ENCODE measurements at regions not wholly inside any gene's neighbourhood (a gene's known extent, or its start where the extent isn't known, plus 50 kb on each side); places are given as distances from the start of the nearest gene placed in this dataset.

- Histone ChIP-seq H3K9me3 (ENCODE audit: control insufficient read depth, low read length) (peaks cover 3% of the 10 kb centered on the region), H3K4me3 (ENCODE audit: insufficient read depth in 1 of 2, low read depth in 1 of 2, low read length in 2 of 2) (no peak overlapping the region), H3K14ac (ENCODE audit: low read length in 2 of 2) (no peak overlapping the region), H4K91ac (ENCODE audit: low read length) (no peak overlapping the region), H3K79me1 (replicated peaks; ENCODE audit: low read length, poor library complexity, severe bottlenecking) (no peaks in the 10 kb centered on the region), H3K4me2 (ENCODE audit: low read length, poor library complexity, severe bottlenecking) (no peak overlapping the region), H2AK5ac (ENCODE audit: low read length, severe bottlenecking) (no peak overlapping the region), H2AFZ (ENCODE audit: low read depth, low read length) (no peak overlapping the region), H3K27ac (ENCODE audit: low read length, poor library complexity, severe bottlenecking) (no peak overlapping the region), H3K27me3 (ENCODE audit: control insufficient read depth in 1 of 2, insufficient read depth in 1 of 2, low read length in 2 of 2) (no peaks in the 10 kb centered on the region), H3K4me1 (ENCODE audit: control insufficient read depth, insufficient read depth, low read depth, low read length) (peaks cover 2% of the 10 kb centered on the region), H3K36me3 (ENCODE audit: control insufficient read depth in 1 of 2, insufficient read depth in 2 of 2, low read depth in 1 of 2, low read length in 2 of 2) (no peaks in the 10 kb centered on the region), H3K9ac (ENCODE audit: low read length) (no peak overlapping the region), H2BK120ac (ENCODE audit: low read depth, low read length) (no peak overlapping the region), H3K18ac (ENCODE audit: low read depth in 1 of 2, low read length in 2 of 2) (no peak overlapping the region), H2BK5ac (ENCODE audit: low read depth, low read length, poor library complexity, severe bottlenecking) (no peak overlapping the region), H2BK12ac (ENCODE audit: low read length in 2 of 2) (peak overlapping the region in 1 of 2 experiments; percentile 6), H4K8ac (ENCODE audit: low read length) (no peak overlapping the region), H3K4ac (ENCODE audit: low read depth in 1 of 2, low read length in 2 of 2) (no peak overlapping the region), H2BK15ac (ENCODE audit: low read depth, poor library complexity, severe bottlenecking) (no peak overlapping the region), H3K23ac (ENCODE audit: low read length in 2 of 2) (no peak overlapping the region)
- DNase-seq = no peak
- WGBS = 89% methylated on average over 5 of the region's 7 CpGs
Measured at GRCh38 chr12:69054343-69055056, 121.5 kb upstream of the CPM start.

GRCh38 chr12:69055280-69055679 is 122.3 kb upstream of the CPM start:
- no peak overlapping the region for H2BK5ac ChIP-seq (ENCODE audit: low read depth, low read length, poor library complexity, severe bottlenecking)
- no peak overlapping the region for H2BK12ac ChIP-seq (ENCODE audit: low read length in 2 of 2)
- no peak overlapping the region for H3K4me2 ChIP-seq (ENCODE audit: low read length, poor library complexity, severe bottlenecking)
- H3K27ac ChIP-seq (ENCODE audit: low read length, poor library complexity, severe bottlenecking) = no peak overlapping the region
- no peak overlapping the region for H4K8ac ChIP-seq (ENCODE audit: low read length)
- no peak overlapping the region for H2BK120ac ChIP-seq (ENCODE audit: low read depth, low read length)
- H3K36me3 ChIP-seq (ENCODE audit: control insufficient read depth in 1 of 2, insufficient read depth in 2 of 2, low read depth in 1 of 2, low read length in 2 of 2) = no peaks in the 10 kb centered on the region
- H2AK5ac ChIP-seq (ENCODE audit: low read length, severe bottlenecking) = no peak overlapping the region
- peaks cover 3% of the 10 kb centered on the region for H3K9me3 ChIP-seq (ENCODE audit: control insufficient read depth, low read length)
- H3K23ac ChIP-seq (ENCODE audit: low read length in 2 of 2) = no peak overlapping the region
- H2BK15ac ChIP-seq (ENCODE audit: low read depth, poor library complexity, severe bottlenecking) = no peak overlapping the region
- WGBS = 100% methylated on average over 2 of the region's 2 CpGs
- no peak overlapping the region for H3K14ac ChIP-seq (ENCODE audit: low read length in 2 of 2)
- H3K4me1 ChIP-seq (ENCODE audit: control insufficient read depth, insufficient read depth, low read depth, low read length) = peaks cover 4% of the 10 kb centered on the region
- no peak overlapping the region for H3K18ac ChIP-seq (ENCODE audit: low read depth in 1 of 2, low read length in 2 of 2)
- H3K9ac ChIP-seq (ENCODE audit: low read length) = no peak overlapping the region
- H3K27me3 ChIP-seq (ENCODE audit: control insufficient read depth in 1 of 2, insufficient read depth in 1 of 2, low read length in 2 of 2) = no peaks in the 10 kb centered on the region
- H3K4me3 ChIP-seq (ENCODE audit: insufficient read depth in 1 of 2, low read depth in 1 of 2, low read length in 2 of 2) = peak overlapping the region in 1 of 2 experiments; percentile 6
- H4K91ac ChIP-seq (ENCODE audit: low read length) = no peak overlapping the region
- no peaks in the 10 kb centered on the region for H3K79me1 ChIP-seq (replicated peaks; ENCODE audit: low read length, poor library complexity, severe bottlenecking)
- no peak overlapping the region for H2AFZ ChIP-seq (ENCODE audit: low read depth, low read length)
- H3K4ac ChIP-seq (ENCODE audit: low read depth in 1 of 2, low read length in 2 of 2) = no peak overlapping the region
- no peak for DNase-seq

- H2BK120ac ChIP-seq (ENCODE audit: low read depth, low read length) = no peak overlapping the region
- H3K9ac ChIP-seq (ENCODE audit: low read length) = no peak overlapping the region
- H2BK15ac ChIP-seq (ENCODE audit: low read depth, poor library complexity, severe bottlenecking) = no peak overlapping the region
- peak overlapping the region in 1 of 2 experiments; percentile 29 for H3K4me3 ChIP-seq (ENCODE audit: insufficient read depth in 1 of 2, low read depth in 1 of 2, low read length in 2 of 2)
- no peak for DNase-seq
- H3K4ac ChIP-seq (ENCODE audit: low read depth in 1 of 2, low read length in 2 of 2) = no peak overlapping the region
- H3K27ac ChIP-seq (ENCODE audit: low read length, poor library complexity, severe bottlenecking) = no peak overlapping the region
- 94% methylated on average over 3 of the region's 4 CpGs for WGBS
- peaks cover 4% of the 10 kb centered on the region for H3K4me1 ChIP-seq (ENCODE audit: control insufficient read depth, insufficient read depth, low read depth, low read length)
- H4K8ac ChIP-seq (ENCODE audit: low read length) = no peak overlapping the region
- no peaks in the 10 kb centered on the region for H3K36me3 ChIP-seq (ENCODE audit: control insufficient read depth in 1 of 2, insufficient read depth in 2 of 2, low read depth in 1 of 2, low read length in 2 of 2)
- peaks cover 3% of the 10 kb centered on the region for H3K9me3 ChIP-seq (ENCODE audit: control insufficient read depth, low read length)
- no peaks in the 10 kb centered on the region for H3K27me3 ChIP-seq (ENCODE audit: control insufficient read depth in 1 of 2, insufficient read depth in 1 of 2, low read length in 2 of 2)
- no peak overlapping the region for H3K4me2 ChIP-seq (ENCODE audit: low read length, poor library complexity, severe bottlenecking)
- no peaks in the 10 kb centered on the region for H3K79me1 ChIP-seq (replicated peaks; ENCODE audit: low read length, poor library complexity, severe bottlenecking)
- H2BK12ac ChIP-seq (ENCODE audit: low read length in 2 of 2) = no peak overlapping the region
- H3K18ac ChIP-seq (ENCODE audit: low read depth in 1 of 2, low read length in 2 of 2) = no peak overlapping the region
- H2AFZ ChIP-seq (ENCODE audit: low read depth, low read length) = no peak overlapping the region
- no peak overlapping the region for H3K14ac ChIP-seq (ENCODE audit: low read length in 2 of 2)
- no peak overlapping the region for H3K23ac ChIP-seq (ENCODE audit: low read length in 2 of 2)
- no peak overlapping the region for H4K91ac ChIP-seq (ENCODE audit: low read length)
- no peak overlapping the region for H2AK5ac ChIP-seq (ENCODE audit: low read length, severe bottlenecking)
- H2BK5ac ChIP-seq (ENCODE audit: low read depth, low read length, poor library complexity, severe bottlenecking) = no peak overlapping the region
Measured at GRCh38 chr12:69055706-69056105, 122.7 kb upstream of the CPM start.

GRCh38 chr12:69056743-69057515 is 124.0 kb upstream of the CPM start:
- peaks cover 3% of the 10 kb centered on the region for H3K9me3 ChIP-seq (ENCODE audit: control insufficient read depth, low read length)
- H2BK12ac ChIP-seq (ENCODE audit: low read length in 2 of 2) = no peak overlapping the region
- no peak overlapping the region for H3K23ac ChIP-seq (ENCODE audit: low read length in 2 of 2)
- H2AK5ac ChIP-seq (ENCODE audit: low read length, severe bottlenecking) = no peak overlapping the region
- H3K36me3 ChIP-seq (ENCODE audit: control insufficient read depth in 1 of 2, insufficient read depth in 2 of 2, low read depth in 1 of 2, low read length in 2 of 2) = no peaks in the 10 kb centered on the region
- no peak overlapping the region for H2AFZ ChIP-seq (ENCODE audit: low read depth, low read length)
- H3K4ac ChIP-seq (ENCODE audit: low read depth in 1 of 2, low read length in 2 of 2) = no peak overlapping the region
- H2BK120ac ChIP-seq (ENCODE audit: low read depth, low read length) = no peak overlapping the region
- H3K18ac ChIP-seq (ENCODE audit: low read depth in 1 of 2, low read length in 2 of 2) = no peak overlapping the region
- H3K4me1 ChIP-seq (ENCODE audit: control insufficient read depth, insufficient read depth, low read depth, low read length) = peaks cover 4% of the 10 kb centered on the region
- no peak overlapping the region for H2BK5ac ChIP-seq (ENCODE audit: low read depth, low read length, poor library complexity, severe bottlenecking)
- no peaks in the 10 kb centered on the region for H3K27me3 ChIP-seq (ENCODE audit: control insufficient read depth in 1 of 2, insufficient read depth in 1 of 2, low read length in 2 of 2)
- WGBS = 17% methylated on average over 1 of the region's 2 CpGs
- no peak overlapping the region for H3K27ac ChIP-seq (ENCODE audit: low read length, poor library complexity, severe bottlenecking)
- peak overlapping the region; percentile 42 for H3K9ac ChIP-seq (ENCODE audit: low read length)
- no peak overlapping the region for H3K4me2 ChIP-seq (ENCODE audit: low read length, poor library complexity, severe bottlenecking)
- H4K8ac ChIP-seq (ENCODE audit: low read length) = no peak overlapping the region
- DNase-seq = peak; percentile 55
- H4K91ac ChIP-seq (ENCODE audit: low read length) = no peak overlapping the region
- no peak overlapping the region for H3K14ac ChIP-seq (ENCODE audit: low read length in 2 of 2)
- no peaks in the 10 kb centered on the region for H3K79me1 ChIP-seq (replicated peaks; ENCODE audit: low read length, poor library complexity, severe bottlenecking)
- H2BK15ac ChIP-seq (ENCODE audit: low read depth, poor library complexity, severe bottlenecking) = no peak overlapping the region
- H3K4me3 ChIP-seq (ENCODE audit: insufficient read depth in 1 of 2, low read depth in 1 of 2, low read length in 2 of 2) = peak overlapping the region in 1 of 2 experiments; percentile 29

Measured in mesenchymal stem cell (in vitro differentiated cells and primary cell).